RWPE1 (cell line): ENCODE measurements at regions not wholly inside any gene's neighbourhood (a gene's known extent, or its start where the extent isn't known, plus 50 kb on each side); places are given as distances from the start of the nearest gene placed in this dataset.

Experiments used
- CTCF ChIA-PET: fragments of 350-600 bp; sonication (Branson Sonifier 250); formaldehyde crosslinking; extraction: SDS; loops from one replicate; lab custom pipeline; 2021; lab: Yijun Ruan, JAX
- POLR2A ChIA-PET: fragments of 400-600 bp; formaldehyde crosslinking; extraction: SDS; loops from one replicate; lab custom pipeline; 2020; ENCODE audit warnings: antibody characterized with exemption; ENCODE audit not compliant: low non-redundant PET; lab: Yijun Ruan, JAX
- DNase-seq: peaks from one replicate; pipeline ENCODE4 v3.0.0; 2012; ENCODE audit warnings: low spot score
- H3K27ac ChIP-seq: fragments of 450-650 bp; 2 replicates; pipeline ENCODE4 v1.5.1; 2017
- TF ChIP-seq, protein P1 (sequence below): fragments of 450-650 bp; conservative IDR thresholded peaks from 2 replicates; pipeline ENCODE4 v1.5.1; 2017; ENCODE audit warnings: low read depth, mild to moderate bottlenecking

DNA sequence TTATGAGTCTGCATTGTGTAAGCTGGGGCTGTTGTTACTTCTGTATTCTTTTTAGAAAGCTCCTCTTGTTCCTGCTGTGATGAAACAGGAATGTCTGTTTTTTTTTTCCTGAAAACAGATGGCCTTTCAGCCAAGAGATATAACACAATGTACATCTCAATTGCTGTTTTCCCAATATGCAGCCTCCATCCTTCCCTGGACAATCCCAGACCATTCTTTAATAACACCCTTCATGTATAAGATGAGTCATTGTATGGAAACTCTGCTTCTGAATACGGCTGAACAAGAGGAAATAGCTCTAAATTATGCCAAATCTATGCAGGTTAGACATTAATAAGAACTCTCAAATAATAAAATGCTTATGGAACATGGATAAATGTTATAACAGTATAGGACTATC lies 60.2 kb upstream of the LRRC4C start:
- H3K27ac ChIP-seq: no peak overlapping the region
- TF ChIP-seq, protein P1, sequence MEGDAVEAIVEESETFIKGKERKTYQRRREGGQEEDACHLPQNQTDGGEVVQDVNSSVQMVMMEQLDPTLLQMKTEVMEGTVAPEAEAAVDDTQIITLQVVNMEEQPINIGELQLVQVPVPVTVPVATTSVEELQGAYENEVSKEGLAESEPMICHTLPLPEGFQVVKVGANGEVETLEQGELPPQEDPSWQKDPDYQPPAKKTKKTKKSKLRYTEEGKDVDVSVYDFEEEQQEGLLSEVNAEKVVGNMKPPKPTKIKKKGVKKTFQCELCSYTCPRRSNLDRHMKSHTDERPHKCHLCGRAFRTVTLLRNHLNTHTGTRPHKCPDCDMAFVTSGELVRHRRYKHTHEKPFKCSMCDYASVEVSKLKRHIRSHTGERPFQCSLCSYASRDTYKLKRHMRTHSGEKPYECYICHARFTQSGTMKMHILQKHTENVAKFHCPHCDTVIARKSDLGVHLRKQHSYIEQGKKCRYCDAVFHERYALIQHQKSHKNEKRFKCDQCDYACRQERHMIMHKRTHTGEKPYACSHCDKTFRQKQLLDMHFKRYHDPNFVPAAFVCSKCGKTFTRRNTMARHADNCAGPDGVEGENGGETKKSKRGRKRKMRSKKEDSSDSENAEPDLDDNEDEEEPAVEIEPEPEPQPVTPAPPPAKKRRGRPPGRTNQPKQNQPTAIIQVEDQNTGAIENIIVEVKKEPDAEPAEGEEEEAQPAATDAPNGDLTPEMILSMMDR: no peak
- ChIA-PET POLR2A (no interaction called here), CTCF (interaction anchor here (0.5 to 0.6 kb wide), 2 partner anchors 29 to 652 kb away, joined by 3 to 4 read pairs; no protein-coding TSS in a partner anchor)
- DNase-seq: no peak

DNA sequence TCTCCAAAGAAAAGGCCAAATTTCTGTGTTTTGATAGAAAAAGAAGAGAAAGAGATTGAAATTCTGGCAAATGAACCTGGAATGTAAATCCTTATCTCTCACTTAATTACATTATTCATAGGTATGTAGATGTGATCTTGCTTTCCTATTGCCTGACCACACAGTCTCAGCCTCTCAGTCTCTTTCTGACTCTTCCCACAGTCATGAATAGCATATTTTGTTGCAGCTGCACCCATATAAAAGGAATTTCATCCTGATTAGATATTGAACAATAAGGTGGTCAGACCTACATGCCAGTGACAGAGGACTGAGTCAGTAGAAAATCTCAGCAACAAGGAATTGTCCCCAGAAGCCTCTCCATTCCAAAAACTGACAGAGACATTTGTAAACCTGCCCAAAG lies 62.9 kb upstream of the LRRC4C start:
- DNase-seq: no peak
- TF ChIP-seq, protein P1: no peak
- CTCF ChIA-PET: interaction anchor here (0.9 kb wide), 1 partner anchor 12 kb away, joined by 3 read pairs; no protein-coding TSS in a partner anchor
- H3K27ac ChIP-seq: no peak overlapping the region
- POLR2A ChIA-PET: no interaction called here

DNA sequence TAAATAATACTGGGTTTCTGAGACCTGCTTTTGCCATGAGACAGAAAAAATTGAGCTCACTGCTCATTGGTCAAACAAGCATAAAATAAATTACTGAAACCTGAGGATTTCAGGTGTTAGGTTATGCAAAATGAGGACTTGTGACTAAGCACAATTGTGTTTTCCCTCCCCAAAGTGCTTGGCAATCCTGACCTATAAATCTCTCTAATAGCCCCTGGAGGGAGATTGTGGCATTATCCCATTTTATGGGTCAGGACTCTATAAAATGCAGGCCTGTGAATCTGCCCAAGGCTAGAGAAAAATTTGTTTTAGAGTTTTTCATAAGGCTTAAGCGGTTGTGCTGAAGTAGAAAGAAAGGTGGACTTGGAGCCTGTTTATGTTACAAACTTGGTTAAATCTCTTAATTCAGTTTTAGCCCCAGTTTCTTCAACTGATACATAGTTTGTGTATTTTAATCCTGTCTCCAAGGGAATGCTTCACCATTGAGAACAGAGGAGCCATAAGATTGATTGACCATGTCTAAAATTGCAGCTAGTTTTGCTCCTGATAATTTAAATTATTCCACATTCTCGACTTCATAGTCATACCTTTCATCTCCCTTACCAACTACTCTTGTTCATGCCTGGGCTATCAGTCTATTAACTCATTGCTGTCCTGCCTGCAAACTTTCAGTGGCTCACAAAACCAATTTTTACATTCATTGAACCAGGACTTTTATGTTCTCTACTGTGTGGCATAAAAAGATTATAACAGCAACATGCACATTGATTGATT lies 63.6 kb upstream of the LRRC4C start:
- H3K27ac ChIP-seq: no peak overlapping the region
- ChIA-PET POLR2A (no interaction called here), CTCF (no interaction called here)
- DNase-seq: no peak
- TF ChIP-seq, protein P1: no peak

DNA sequence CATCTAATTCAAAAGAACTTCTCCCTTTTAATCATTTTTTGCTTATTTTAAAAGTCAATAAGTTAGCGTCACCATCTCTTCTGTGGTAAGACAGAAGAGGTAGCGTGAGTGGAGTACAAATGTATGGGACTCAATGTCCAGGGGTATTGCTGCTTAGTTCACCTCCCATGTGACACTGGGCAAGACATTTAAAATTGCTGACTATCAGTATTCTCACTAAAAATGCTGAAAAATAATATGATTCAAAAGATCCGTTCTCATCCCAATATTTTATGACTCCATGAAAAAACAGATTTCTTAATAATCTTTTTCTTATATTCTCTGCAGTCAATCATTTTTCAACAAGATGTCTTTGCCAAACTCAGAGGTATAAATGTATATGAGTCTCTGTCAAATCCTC lies 68.1 kb upstream of the LRRC4C start:
- ChIA-PET CTCF (interaction anchor here (0.6 to 0.7 kb wide), 2 partner anchors 21 to 309 kb away, joined by 3 to 5 read pairs; no protein-coding TSS in a partner anchor), POLR2A (no interaction called here)
- DNase-seq: no peak
- H3K27ac ChIP-seq: no peak overlapping the region
- TF ChIP-seq, protein P1: no peak

DNA sequence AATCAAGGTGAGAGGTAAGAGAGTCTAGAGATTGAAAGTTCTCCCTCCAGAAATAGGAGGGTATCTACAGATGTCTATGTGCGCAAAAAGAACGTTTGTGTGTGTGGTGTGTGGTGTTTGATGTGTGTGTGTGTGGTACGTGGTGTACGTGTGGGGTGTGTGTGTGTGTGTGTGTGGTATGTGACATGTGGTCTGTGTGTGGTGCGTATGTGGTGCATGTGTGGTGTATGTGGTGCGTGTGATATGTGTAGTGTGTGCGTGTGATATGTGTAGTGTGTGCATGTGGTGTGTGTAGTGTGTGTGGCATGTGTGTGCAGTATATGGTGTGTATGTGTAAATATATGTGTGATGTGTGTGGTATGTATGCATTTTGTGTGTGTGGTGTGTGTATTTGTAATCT lies 73.0 kb upstream of the LRRC4C start:
- no peak overlapping the region for H3K27ac ChIP-seq
- ChIA-PET CTCF (no interaction called here), POLR2A (no interaction called here)
- DNase-seq: no peak
- TF ChIP-seq, protein P1: no peak

DNA sequence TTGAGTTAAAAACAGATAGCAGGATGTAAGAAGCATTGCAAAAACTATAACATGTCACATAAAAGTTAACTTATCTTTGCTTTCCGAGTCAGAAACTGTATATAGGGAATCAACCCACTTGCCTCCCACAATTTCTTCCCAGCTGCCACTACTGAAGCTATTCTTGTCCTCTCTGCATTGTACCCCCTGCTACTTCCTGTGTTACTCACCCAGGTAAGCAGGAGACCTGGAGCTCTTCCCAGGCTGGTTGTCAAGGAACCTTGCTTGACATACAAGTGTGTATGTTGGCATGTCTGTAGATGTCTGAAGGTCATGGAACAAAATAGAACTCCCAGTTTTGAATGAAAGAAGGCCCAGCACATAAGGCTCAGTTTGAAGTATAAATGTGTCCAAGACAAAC lies 74.3 kb upstream of the LRRC4C start:
- no peak overlapping the region for H3K27ac ChIP-seq
- TF ChIP-seq, protein P1: no peak
- no peak for DNase-seq
- CTCF ChIA-PET: no interaction called here
- POLR2A ChIA-PET: no interaction called here
